ENCODE measurements at regions not wholly inside any gene's neighbourhood (a gene's known extent, or its start where the extent isn't known, plus 50 kb on each side); places are given as distances from the start of the nearest gene placed in this dataset.

GRCh38 chr5:147169399-147169798 is 65.4 kb upstream of the STK32A start (continued):
- TF ChIP-seq CDX4 (CRISPR knock-in tag; IDR thresholded peaks at IDR 0.05; ENCODE audit: borderline replicate concordance) (no peak), NFATC4 (CRISPR knock-in tag; IDR thresholded peaks at IDR 0.05) (no peak), SP1 (CRISPR knock-in tag; conservative IDR thresholded peaks at IDR 0.05) (no peak), JUN (CRISPR knock-in tag; IDR thresholded peaks at IDR 0.05) (no peak), E2F1 (CRISPR knock-in tag; IDR thresholded peaks at IDR 0.05) (no peak), ZNF281 (CRISPR knock-in tag; IDR thresholded peaks at IDR 0.05) (no peak)

- ChIA-PET CTCF (interaction anchor here (1.1 to 1.9 kb wide), 3 partner anchors 19 to 636 kb away, joined by 3 to 7 read pairs (median 6); no protein-coding TSS in a partner anchor), POLR2A (no interaction called here)
- H3K27ac Mint-ChIP-seq = no peak overlapping the region
- no peaks in the 10 kb centered on the region for H3K4me1 Mint-ChIP-seq
- H3K4me3 Mint-ChIP-seq = no peak overlapping the region
- no peak for DNase-seq (ENCODE audit: low spot score)
- H3K36me3 Mint-ChIP-seq = no peaks in the 10 kb centered on the region
- no peak for ATAC-seq
- H3K27me3 Mint-ChIP-seq (ENCODE audit: low read depth) = no peaks in the 10 kb centered on the region
- TF ChIP-seq NFYB (CRISPR knock-in tag; conservative IDR thresholded peaks at IDR 0.05; ENCODE audit: low read depth) = no peak
- peaks cover 6% of the 10 kb centered on the region for H3K9me3 Mint-ChIP-seq
Measured at GRCh38 chr5:147169901-147170300, 64.9 kb upstream of the STK32A start.

GRCh38 chr5:147170603-147171002 is 64.2 kb upstream of the STK32A start:
- DNase-seq (ENCODE audit: low spot score) (no peak), ATAC-seq (no peak)
- Mint-ChIP-seq H3K4me1 (no peaks in the 10 kb centered on the region), H3K9me3 (peaks cover 2% of the 10 kb centered on the region), H3K4me3 (no peak overlapping the region), H3K27me3 (ENCODE audit: low read depth) (no peaks in the 10 kb centered on the region), H3K27ac (no peak overlapping the region), H3K36me3 (no peaks in the 10 kb centered on the region)
- ChIA-PET POLR2A (no interaction called here), CTCF (no interaction called here)
- TF ChIP-seq GABPB1 (CRISPR knock-in tag; IDR thresholded peaks at IDR 0.05) (peak; percentile 94), ETV6 (CRISPR knock-in tag; IDR thresholded peaks at IDR 0.05) (no peak)

- DNase-seq (ENCODE audit: low spot score) (no peak), ATAC-seq (no peak)
- POLR2A ChIA-PET = no interaction called here
- Mint-ChIP-seq H3K27me3 (ENCODE audit: low read depth) (no peaks in the 10 kb centered on the region; the same call in 1 of the 2 replicates), H3K4me1 (no peaks in the 10 kb centered on the region), H3K9me3 (no peaks in the 10 kb centered on the region), H3K27ac (no peak overlapping the region), H3K4me3 (no peak overlapping the region), H3K36me3 (no peaks in the 10 kb centered on the region)
- CTCF ChIA-PET = interaction anchor here (1.0 to 1.4 kb wide), 3 partner anchors 14 to 195 kb away, joined by 3 to 6 read pairs (median 4); no protein-coding TSS in a partner anchor
- TF ChIP-seq PRDM15 (CRISPR knock-in tag; IDR thresholded peaks at IDR 0.05) (no peak), E2F1 (CRISPR knock-in tag; IDR thresholded peaks at IDR 0.05) (no peak), SMAD3 (CRISPR knock-in tag; IDR thresholded peaks at IDR 0.05; ENCODE audit: borderline replicate concordance) (no peak), ZNF219 (CRISPR knock-in tag; IDR thresholded peaks at IDR 0.05; ENCODE audit: borderline replicate concordance) (no peak), ZSCAN18 (CRISPR knock-in tag; IDR thresholded peaks at IDR 0.05) (no peak), ATF3 (CRISPR knock-in tag; conservative IDR thresholded peaks at IDR 0.05) (no peak), KAT7 (CRISPR knock-in tag; IDR thresholded peaks at IDR 0.05; ENCODE audit: borderline replicate concordance) (no peak), ZBTB21 (CRISPR knock-in tag; IDR thresholded peaks at IDR 0.05; ENCODE audit: borderline replicate concordance) (no peak), TP53 (CRISPR knock-in tag; IDR thresholded peaks at IDR 0.05) (no peak), ESRRA (CRISPR knock-in tag; IDR thresholded peaks at IDR 0.05; ENCODE audit: borderline replicate concordance) (no peak), FOXK1 (CRISPR knock-in tag; IDR thresholded peaks at IDR 0.05) (no peak)
Measured at GRCh38 chr5:147174671-147175265, 60.1 kb upstream of the STK32A start.

Data from WTC11 (cell line).